Kidney (tissue), 13 donors: ENCODE measurements at regions not wholly inside any gene's neighbourhood (a gene's known extent, or its start where the extent isn't known, plus 50 kb on each side); places are given as distances from the start of the nearest gene placed in this dataset.
"Not testable (repeated sequence)": the region's sequence is repeated elsewhere in the genome, so short reads cannot be mapped to it uniquely, and the experiment has no call there.

Source experiments
- DNase-seq, 5 donors: peaks; one replicate each; pipeline ENCODE4 v3.0.0-alpha.2; 2013 to 2020
- FAIRE-seq: peaks from 2 replicates; lab custom pipeline; 2012; peaks lifted over from hg19 to GRCh38; lab: Jason Lieb, UNC
- H3K27ac ChIP-seq, 2 donors: one replicate each; pipeline ENCODE4 v1.7.0; 2013; ENCODE audit warnings: low read depth in 2 of 2, low read length in 2 of 2, inconsistent platforms in 1 of 2
- H3K27me3 ChIP-seq: one replicate; pipeline ENCODE4 v1.7.1; 2013; ENCODE audit warnings: low read length, inconsistent platforms; ENCODE audit not compliant: control insufficient read depth, insufficient read depth
- H3K36me3 ChIP-seq, 3 donors: one replicate each; pipeline versions ENCODE4 v1.7.0 to v1.7.1; 2013; ENCODE audit warnings: low read length in 3 of 3, control low read depth in 1 of 3, inconsistent platforms in 1 of 3; ENCODE audit not compliant: insufficient read depth in 3 of 3, control insufficient read depth in 2 of 3
- H3K4me1 ChIP-seq, 3 donors: one replicate each; pipeline versions ENCODE4 v1.7.0 to v1.7.1; 2013; ENCODE audit warnings: low read length in 3 of 3, inconsistent platforms in 1 of 3, low read depth in 1 of 3; ENCODE audit not compliant: control insufficient read depth in 2 of 3, insufficient read depth in 2 of 3
- H3K4me3 ChIP-seq, 3 donors: one replicate each; pipeline versions ENCODE4 v1.7.0 to v1.8.1; 2013; ENCODE audit warnings: low read length in 3 of 3, control low read depth in 1 of 3, inconsistent platforms in 1 of 3
- H3K9ac ChIP-seq, 3 donors: one replicate each; pipeline versions ENCODE4 v1.7.0 to v1.7.1; 2013; ENCODE audit warnings: low read length in 3 of 3, control low read depth in 1 of 3, inconsistent platforms in 1 of 3
- H3K9me3 ChIP-seq, 3 donors: one replicate each; pipeline versions ENCODE4 v1.7.0 to v1.7.1; 2013; ENCODE audit warnings: low read length in 3 of 3, control low read depth in 1 of 3, inconsistent platforms in 1 of 3; ENCODE audit not compliant: control insufficient read depth in 2 of 3, insufficient read depth in 1 of 3
- intact Hi-C: fragments of 100-400 bp; cut with DNase I; formaldehyde crosslinking; loops from one replicate; pipeline ENCODE4 v1.11.1; 2022
- TF ChIP-seq, protein P1 (sequence below): IDR thresholded peaks from 3 replicates; pipeline ENCODE4 v1.5.1; 2012; ENCODE audit warnings: mild to moderate bottlenecking, moderate library complexity, borderline replicate concordance; ENCODE audit not compliant: insufficient read depth; ENCODE audit errors: extremely low read depth
- donor health status: control.
- donor health status: control.
- donor health status: control.
- donor health status: control.
- donor health status: control.
- donor health status: DM: yes; HTN: yes; CAD: no.
- donor health status: Normal renal cell carcinoma (clear cell type).

DNA sequence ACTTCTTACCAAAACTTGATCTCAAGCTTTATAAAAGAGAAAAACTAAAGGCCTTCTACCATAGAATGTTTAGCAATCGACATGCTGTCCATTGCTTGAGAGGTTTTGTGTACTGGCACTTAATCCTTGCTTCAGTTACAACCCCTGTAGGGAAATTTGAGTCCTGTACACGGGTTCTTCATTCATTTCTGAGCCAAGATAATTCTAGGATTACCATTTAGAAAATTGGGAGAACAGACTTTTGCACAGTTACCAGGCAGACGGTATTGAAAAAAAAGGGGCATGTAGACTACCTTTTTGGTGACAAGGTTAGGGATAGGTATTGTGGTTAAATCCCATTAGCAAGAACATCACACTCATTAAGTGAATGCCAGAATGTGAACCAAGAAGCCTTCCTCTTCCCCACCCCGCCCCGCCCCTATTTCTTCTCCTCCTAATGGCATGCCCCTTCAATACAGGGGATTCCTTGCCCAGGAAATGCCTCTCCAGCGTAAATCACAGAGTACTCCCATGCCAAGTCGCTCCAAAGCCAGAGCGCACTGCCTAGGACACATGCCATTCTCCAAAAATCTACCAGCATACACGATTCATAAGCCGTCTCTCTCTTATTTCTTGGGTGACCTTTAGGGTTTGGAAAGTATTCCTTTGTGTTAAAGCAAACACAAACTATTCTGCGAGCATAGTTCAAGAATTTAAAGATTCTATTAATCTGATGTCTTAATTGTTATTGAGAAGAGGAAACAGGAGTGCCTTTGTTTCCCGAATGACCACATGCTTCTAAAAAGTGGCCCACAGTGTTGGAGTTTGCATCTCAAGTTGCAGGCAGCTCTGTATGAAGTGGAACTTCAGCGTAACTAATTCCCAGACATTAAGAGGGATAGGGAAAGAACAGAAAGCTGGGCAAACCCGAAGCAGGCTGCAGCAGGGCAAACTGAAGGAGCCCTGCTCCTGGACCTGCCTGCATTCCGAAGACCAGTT, 164.0 kb upstream of the NR2F2 start:
- FAIRE-seq = no peak
- H3K27ac ChIP-seq = peak overlapping the region in 1 of 2 donors; percentile 48
- H3K9me3 ChIP-seq = no peaks in the 10 kb centered on the region
- peak in 1 of 5 donors; percentile 46 for DNase-seq
- no peaks in the 10 kb centered on the region for H3K36me3 ChIP-seq
- intact Hi-C loops = no loop called here
- H3K27me3 ChIP-seq = no peaks in the 10 kb centered on the region
- TF ChIP-seq, protein P1, sequence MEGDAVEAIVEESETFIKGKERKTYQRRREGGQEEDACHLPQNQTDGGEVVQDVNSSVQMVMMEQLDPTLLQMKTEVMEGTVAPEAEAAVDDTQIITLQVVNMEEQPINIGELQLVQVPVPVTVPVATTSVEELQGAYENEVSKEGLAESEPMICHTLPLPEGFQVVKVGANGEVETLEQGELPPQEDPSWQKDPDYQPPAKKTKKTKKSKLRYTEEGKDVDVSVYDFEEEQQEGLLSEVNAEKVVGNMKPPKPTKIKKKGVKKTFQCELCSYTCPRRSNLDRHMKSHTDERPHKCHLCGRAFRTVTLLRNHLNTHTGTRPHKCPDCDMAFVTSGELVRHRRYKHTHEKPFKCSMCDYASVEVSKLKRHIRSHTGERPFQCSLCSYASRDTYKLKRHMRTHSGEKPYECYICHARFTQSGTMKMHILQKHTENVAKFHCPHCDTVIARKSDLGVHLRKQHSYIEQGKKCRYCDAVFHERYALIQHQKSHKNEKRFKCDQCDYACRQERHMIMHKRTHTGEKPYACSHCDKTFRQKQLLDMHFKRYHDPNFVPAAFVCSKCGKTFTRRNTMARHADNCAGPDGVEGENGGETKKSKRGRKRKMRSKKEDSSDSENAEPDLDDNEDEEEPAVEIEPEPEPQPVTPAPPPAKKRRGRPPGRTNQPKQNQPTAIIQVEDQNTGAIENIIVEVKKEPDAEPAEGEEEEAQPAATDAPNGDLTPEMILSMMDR = no peak
- peaks cover 4 to 17% (median 14%) of the 10 kb centered on the region in 3 donors for H3K4me1 ChIP-seq
- H3K9ac ChIP-seq = no peak overlapping the region
- peak overlapping the region in 1 of 3 donors; percentile 26 for H3K4me3 ChIP-seq

DNA sequence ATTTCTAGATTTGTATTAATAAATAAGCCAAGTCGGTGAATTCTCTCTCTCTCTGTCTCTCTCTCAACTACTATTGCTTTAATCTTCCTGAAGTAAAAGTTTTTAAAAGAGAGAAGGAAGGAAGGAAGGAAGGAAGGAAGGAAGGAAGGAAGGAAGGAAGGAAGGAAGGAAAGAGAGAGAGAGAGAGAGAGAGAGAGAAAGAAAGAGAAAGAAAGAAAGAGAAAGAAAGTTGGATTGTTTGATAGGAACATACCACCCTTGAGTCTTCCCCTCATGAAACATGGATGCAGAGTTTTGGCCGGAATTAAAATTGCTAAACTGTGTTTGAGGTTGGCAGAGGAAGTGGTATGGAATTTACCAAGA, 159.9 kb upstream of the NR2F2 start:
- H3K9me3 ChIP-seq, H3K27me3 ChIP-seq, intact Hi-C loops, H3K36me3 ChIP-seq, DNase-seq, FAIRE-seq: not testable (repeated sequence)
- H3K9ac ChIP-seq = peak overlapping the region in 1 of 3 donors; percentile 47
- H3K4me1 ChIP-seq = peaks cover 0 to 22% (median 13%) of the 10 kb centered on the region in 3 donors
- peak overlapping the region; percentile 83 to 86 for H3K27ac ChIP-seq
- peak overlapping the region in 1 of 3 donors; percentile 60 for H3K4me3 ChIP-seq

DNA sequence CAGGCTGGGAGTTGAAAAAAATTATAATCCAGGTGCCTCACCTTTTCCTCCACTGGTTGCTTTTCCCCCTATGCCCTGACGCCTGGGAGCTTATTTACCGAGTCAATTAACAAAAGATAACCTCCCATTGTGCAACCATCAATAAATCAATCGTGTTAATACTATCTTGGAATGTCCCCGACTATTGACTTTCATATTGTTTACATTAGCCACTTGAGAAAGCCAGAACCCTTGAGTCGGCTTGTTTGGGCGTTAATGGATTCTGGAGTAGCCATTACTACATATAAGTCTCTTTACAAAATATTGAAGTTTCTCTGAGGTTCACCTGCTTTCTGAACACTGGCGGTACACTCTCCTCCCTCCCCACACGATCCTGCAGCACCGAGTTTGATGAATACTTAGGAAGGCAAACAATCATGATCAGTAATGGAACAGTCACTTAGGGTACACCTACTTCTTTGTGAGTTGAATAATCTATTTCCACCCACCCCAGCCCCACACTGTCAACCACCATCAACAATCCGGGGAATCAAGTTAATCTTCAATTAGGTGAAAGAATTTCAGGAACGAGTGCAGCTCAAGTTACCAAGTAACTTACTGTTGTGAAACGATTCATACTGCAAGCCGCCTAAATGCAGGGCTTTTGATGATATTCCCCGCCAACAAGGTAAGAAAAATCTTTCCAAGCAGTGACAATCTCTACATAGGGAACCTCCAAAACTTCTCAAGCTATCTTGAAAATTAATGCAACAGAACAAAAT, 159.3 kb upstream of the NR2F2 start:
- H3K9ac ChIP-seq = peak overlapping the region in 1 of 3 donors; percentile 47
- H3K27ac ChIP-seq = peak overlapping the region; percentile 83 to 86
- H3K4me1 ChIP-seq = peaks cover 0 to 22% (median 7%) of the 10 kb centered on the region in 3 donors
- H3K36me3 ChIP-seq = no peaks in the 10 kb centered on the region
- TF ChIP-seq, protein P1 = no peak
- H3K4me3 ChIP-seq = peak overlapping the region; percentile 22 to 60 (median 58)
- H3K27me3 ChIP-seq = no peaks in the 10 kb centered on the region
- FAIRE-seq = peak; percentile 52
- H3K9me3 ChIP-seq = no peaks in the 10 kb centered on the region
- intact Hi-C loops = no loop called here
- DNase-seq = peak in 4 of 5 donors; percentile 55 to 88 (median 74)
